ENCODE measurements at regions not wholly inside any gene's neighbourhood (a gene's known extent, or its start where the extent isn't known, plus 50 kb on each side); places are given as distances from the start of the nearest gene placed in this dataset.
A peak's percentile ranks its signal among the peaks of the same experiment; 100 is the strongest.

DNA sequence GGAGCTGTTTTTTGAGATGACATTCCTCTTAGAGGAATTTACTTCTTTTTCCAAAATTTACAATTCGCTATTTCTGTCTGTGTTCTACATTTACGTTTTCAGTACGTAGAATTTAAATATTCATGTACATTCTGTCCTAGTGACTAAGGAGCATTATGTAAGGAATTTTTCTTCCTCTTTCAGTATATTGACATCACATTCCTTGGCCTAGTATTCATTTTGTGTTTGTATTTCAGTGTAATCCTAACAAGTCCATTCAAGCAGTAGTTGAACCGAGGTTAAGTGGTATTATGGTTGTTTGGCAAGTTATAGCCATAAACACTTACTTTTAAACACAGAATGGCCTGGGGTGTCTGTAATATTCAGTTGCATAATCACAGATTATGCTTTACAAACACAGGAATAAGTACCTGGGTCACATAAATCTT is 465.2 kb downstream of the PCNX1 start:
- peak in 1 of 2 donors; percentile 43 for TF ChIP-seq POLR2AphosphoS5 (IDR thresholded peaks at IDR 0.05)
- TF ChIP-seq, protein P1, sequence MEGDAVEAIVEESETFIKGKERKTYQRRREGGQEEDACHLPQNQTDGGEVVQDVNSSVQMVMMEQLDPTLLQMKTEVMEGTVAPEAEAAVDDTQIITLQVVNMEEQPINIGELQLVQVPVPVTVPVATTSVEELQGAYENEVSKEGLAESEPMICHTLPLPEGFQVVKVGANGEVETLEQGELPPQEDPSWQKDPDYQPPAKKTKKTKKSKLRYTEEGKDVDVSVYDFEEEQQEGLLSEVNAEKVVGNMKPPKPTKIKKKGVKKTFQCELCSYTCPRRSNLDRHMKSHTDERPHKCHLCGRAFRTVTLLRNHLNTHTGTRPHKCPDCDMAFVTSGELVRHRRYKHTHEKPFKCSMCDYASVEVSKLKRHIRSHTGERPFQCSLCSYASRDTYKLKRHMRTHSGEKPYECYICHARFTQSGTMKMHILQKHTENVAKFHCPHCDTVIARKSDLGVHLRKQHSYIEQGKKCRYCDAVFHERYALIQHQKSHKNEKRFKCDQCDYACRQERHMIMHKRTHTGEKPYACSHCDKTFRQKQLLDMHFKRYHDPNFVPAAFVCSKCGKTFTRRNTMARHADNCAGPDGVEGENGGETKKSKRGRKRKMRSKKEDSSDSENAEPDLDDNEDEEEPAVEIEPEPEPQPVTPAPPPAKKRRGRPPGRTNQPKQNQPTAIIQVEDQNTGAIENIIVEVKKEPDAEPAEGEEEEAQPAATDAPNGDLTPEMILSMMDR (IDR thresholded peaks at IDR 0.05): no peak

Data from esophagus muscularis mucosa (tissue), 3 donors.